ENCODE measurements at regions not wholly inside any gene's neighbourhood (a gene's known extent, or its start where the extent isn't known, plus 50 kb on each side); places are given as distances from the start of the nearest gene placed in this dataset.
A peak's percentile ranks its signal among the peaks of the same experiment; 100 is the strongest.
"Not testable (repeated sequence)": the region's sequence is repeated elsewhere in the genome, so short reads cannot be mapped to it uniquely, and the experiment has no call there.

GRCh38 chr1:173257805-173258204, 50.7 kb upstream of the TNFSF4 start:
- in situ Hi-C loops (cut with HindIII; ENCODE audit: low sequenced_read_pairs), result no loop called here
- H3K4me3 ChIP-seq (ENCODE audit: low read depth, low read length), result no peak overlapping the region
- no peak for TF ChIP-seq CTCF (IDR thresholded peaks at IDR 0.05; ENCODE audit: low read depth, low read length)
- no peak for DNase-seq (ENCODE audit: low read depth, low spot score)

- no peak for TF ChIP-seq CTCF (IDR thresholded peaks at IDR 0.05; ENCODE audit: low read depth, low read length)
- DNase-seq (ENCODE audit: low read depth, low spot score), result no peak
- in situ Hi-C loops (cut with HindIII; ENCODE audit: low sequenced_read_pairs), result no loop called here
- H3K4me3 ChIP-seq (ENCODE audit: low read depth, low read length), result no peak overlapping the region
Observed at GRCh38 chr1:173258479-173259264, 51.5 kb upstream of the TNFSF4 start.

DNA sequence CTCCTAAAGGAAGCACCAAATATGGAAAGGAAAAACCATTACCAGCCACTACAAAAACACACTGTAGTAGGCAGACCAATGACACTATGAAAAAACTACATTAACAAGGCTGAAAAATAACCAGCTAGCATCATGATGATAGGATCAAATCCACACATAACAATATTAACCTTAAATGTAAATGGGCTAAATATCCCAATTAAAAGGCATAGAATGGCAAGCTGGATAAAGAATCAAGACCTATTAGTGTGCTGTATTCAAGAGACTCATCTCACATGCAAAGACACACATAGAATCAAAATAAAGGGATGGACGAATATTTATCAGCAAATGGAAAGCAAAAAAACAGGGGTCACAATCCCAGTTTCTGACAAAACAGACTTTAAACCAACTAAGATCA, 53.2 kb upstream of the TNFSF4 start:
- H3K4me3 ChIP-seq (ENCODE audit: low read depth, low read length); in situ Hi-C loops (cut with HindIII; ENCODE audit: low sequenced_read_pairs); DNase-seq (ENCODE audit: low read depth, low spot score): not testable (repeated sequence)

- TF ChIP-seq CTCF (IDR thresholded peaks at IDR 0.05; ENCODE audit: low read depth, low read length), result no peak
- no peak overlapping the region for H3K4me3 ChIP-seq (ENCODE audit: low read depth, low read length)
- peak; percentile 31 for DNase-seq (ENCODE audit: low read depth, low spot score)
- in situ Hi-C loops (cut with HindIII; ENCODE audit: low sequenced_read_pairs), result no loop called here
Observed at GRCh38 chr1:173266841-173267240, 59.7 kb upstream of the TNFSF4 start.

- in situ Hi-C loops (cut with HindIII; ENCODE audit: low sequenced_read_pairs), result no loop called here
- peak; percentile 82 for DNase-seq (ENCODE audit: low read depth, low spot score)
- no peak for TF ChIP-seq CTCF (IDR thresholded peaks at IDR 0.05; ENCODE audit: low read depth, low read length)
- no peak overlapping the region for H3K4me3 ChIP-seq (ENCODE audit: low read depth, low read length)
Observed at GRCh38 chr1:173267453-173267945, 60.4 kb upstream of the TNFSF4 start.

DNA sequence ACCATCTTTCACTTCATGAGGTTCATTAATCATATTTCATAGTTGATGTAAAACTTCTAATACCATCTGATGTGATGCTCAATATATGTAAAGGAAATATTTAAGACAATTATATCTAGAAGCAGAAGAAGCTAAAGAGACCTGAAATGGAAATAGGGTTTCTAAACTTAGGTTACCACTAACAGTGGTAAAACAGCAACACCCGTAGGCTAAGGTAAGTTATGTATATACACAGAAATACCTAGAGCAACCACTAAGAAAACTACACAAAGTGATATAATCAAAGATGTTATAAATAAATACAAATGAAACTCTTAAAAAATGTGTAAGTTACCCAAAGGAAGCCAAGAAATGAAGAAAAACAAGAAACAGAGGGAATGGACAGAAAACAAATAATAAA, 61.1 kb upstream of the TNFSF4 start:
- H3K4me3 ChIP-seq (ENCODE audit: low read depth, low read length), result no peak overlapping the region
- no peak for TF ChIP-seq CTCF (IDR thresholded peaks at IDR 0.05; ENCODE audit: low read depth, low read length)
- in situ Hi-C loops (cut with HindIII; ENCODE audit: low sequenced_read_pairs), result no loop called here
- DNase-seq (ENCODE audit: low read depth, low spot score), result no peak

DNA sequence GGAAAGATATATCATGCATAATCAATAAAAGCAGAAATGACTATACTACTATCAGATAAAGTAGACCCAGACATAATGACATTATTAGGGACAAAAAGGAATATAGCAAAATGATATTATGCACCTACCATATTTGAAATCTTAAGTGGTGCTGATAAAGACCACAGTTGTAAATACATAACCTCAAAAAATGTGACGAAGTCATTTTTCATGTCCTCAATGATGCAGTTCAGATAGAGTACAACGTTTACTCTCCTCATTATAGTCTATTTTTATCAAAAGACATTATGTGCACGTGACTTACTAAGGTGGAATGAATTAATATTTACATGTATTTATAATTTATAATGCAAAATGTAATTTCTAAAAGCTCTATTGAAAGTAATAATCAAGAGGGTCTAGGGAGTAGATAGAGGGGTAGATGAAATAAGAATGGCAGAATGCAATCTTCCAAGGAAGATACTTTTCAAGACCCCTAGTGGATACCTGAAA, 61.7 kb upstream of the TNFSF4 start:
- no peak for DNase-seq (ENCODE audit: low read depth, low spot score)
- in situ Hi-C loops (cut with HindIII; ENCODE audit: low sequenced_read_pairs), result no loop called here
- TF ChIP-seq CTCF (IDR thresholded peaks at IDR 0.05; ENCODE audit: low read depth, low read length), result no peak
- H3K4me3 ChIP-seq (ENCODE audit: low read depth, low read length), result no peak overlapping the region
